ENCODE measurements at regions not wholly inside any gene's neighbourhood (a gene's known extent, or its start where the extent isn't known, plus 50 kb on each side); places are given as distances from the start of the nearest gene placed in this dataset.
"Not testable (repeated sequence)": the region's sequence is repeated elsewhere in the genome, so short reads cannot be mapped to it uniquely, and the experiment has no call there.

- DNase-seq: no peak
- H3K9me3 Mint-ChIP-seq: no peaks in the 10 kb centered on the region
- no peak overlapping the region for H3K27ac Mint-ChIP-seq
- ChIA-PET CTCF (no interaction called here), POLR2A (no interaction called here)
- no peaks in the 10 kb centered on the region for H3K36me3 Mint-ChIP-seq (ENCODE audit: low read depth)
- no peaks in the 10 kb centered on the region for H3K27me3 Mint-ChIP-seq
- no peak overlapping the region for H3K4me3 Mint-ChIP-seq
- no peaks in the 10 kb centered on the region for H3K4me1 Mint-ChIP-seq
These were observed 2286.3 kb upstream of the RAG2 start for GRCh38 chr11:38884145-38884865.

GRCh38 chr11:38867338-38867737 lies 2269.3 kb upstream of the RAG2 start:
- CTCF ChIA-PET: no interaction called here
- H3K9me3 Mint-ChIP-seq: peaks cover 25% of the 10 kb centered on the region
- no peak overlapping the region for H3K4me3 Mint-ChIP-seq

GRCh38 chr11:38865922-38866321 lies 2267.9 kb upstream of the RAG2 start:
- Mint-ChIP-seq H3K36me3 (ENCODE audit: low read depth) (no peaks in the 10 kb centered on the region), H3K27ac (no peak overlapping the region), H3K4me3 (no peak overlapping the region), H3K27me3 (no peaks in the 10 kb centered on the region), H3K4me1 (no peaks in the 10 kb centered on the region), H3K9me3 (peaks cover 26% of the 10 kb centered on the region)
- DNase-seq: no peak
- ChIA-PET POLR2A (no interaction called here), CTCF (no interaction called here)

More at GRCh38 chr11:38867338-38867737, 2269.3 kb upstream of the RAG2 start:
- DNase-seq: no peak
- Mint-ChIP-seq H3K27ac (no peak overlapping the region), H3K27me3 (no peaks in the 10 kb centered on the region), H3K36me3 (ENCODE audit: low read depth) (no peaks in the 10 kb centered on the region), H3K4me1 (no peaks in the 10 kb centered on the region)
- POLR2A ChIA-PET: no interaction called here

- H3K27ac Mint-ChIP-seq: no peak overlapping the region
- H3K9me3 Mint-ChIP-seq: peaks cover 18% of the 10 kb centered on the region
- DNase-seq: no peak
- POLR2A ChIA-PET: no interaction called here
- CTCF ChIA-PET: no interaction called here
- H3K27me3 Mint-ChIP-seq: no peaks in the 10 kb centered on the region
- no peak overlapping the region for H3K4me3 Mint-ChIP-seq
- no peaks in the 10 kb centered on the region for H3K4me1 Mint-ChIP-seq
- H3K36me3 Mint-ChIP-seq (ENCODE audit: low read depth): no peaks in the 10 kb centered on the region
These were observed 2245.0 kb upstream of the RAG2 start for GRCh38 chr11:38842991-38843390.

- Mint-ChIP-seq H3K36me3 (ENCODE audit: low read depth) (no peaks in the 10 kb centered on the region), H3K27me3 (no peaks in the 10 kb centered on the region), H3K27ac (no peak overlapping the region), H3K4me1 (no peaks in the 10 kb centered on the region), H3K9me3 (peaks cover 13% of the 10 kb centered on the region), H3K4me3 (no peak overlapping the region)
- CTCF ChIA-PET: no interaction called here
- POLR2A ChIA-PET: no interaction called here
- DNase-seq: no peak
These were observed 2241.0 kb upstream of the RAG2 start for GRCh38 chr11:38839071-38839470.

GRCh38 chr11:38835966-38836365 lies 2237.9 kb upstream of the RAG2 start:
- Mint-ChIP-seq H3K9me3 (peaks cover 4% of the 10 kb centered on the region), H3K4me3 (no peak overlapping the region), H3K36me3 (ENCODE audit: low read depth) (no peaks in the 10 kb centered on the region), H3K27me3 (no peaks in the 10 kb centered on the region), H3K4me1 (no peaks in the 10 kb centered on the region), H3K27ac (no peak overlapping the region)
- DNase-seq: no peak
- POLR2A ChIA-PET: no interaction called here
- CTCF ChIA-PET: no interaction called here

GRCh38 chr11:38824573-38824972 lies 2226.5 kb upstream of the RAG2 start:
- POLR2A ChIA-PET: no interaction called here
- H3K27me3 Mint-ChIP-seq: no peaks in the 10 kb centered on the region
- no peak overlapping the region for H3K27ac Mint-ChIP-seq
- CTCF ChIA-PET: interaction anchor here (0.6 kb wide), 1 partner anchor 1836 kb away, joined by 5 read pairs; no protein-coding TSS in a partner anchor
- no peak overlapping the region for H3K4me3 Mint-ChIP-seq
- no peaks in the 10 kb centered on the region for H3K36me3 Mint-ChIP-seq (ENCODE audit: low read depth)
- DNase-seq: no peak
- H3K4me1 Mint-ChIP-seq: no peaks in the 10 kb centered on the region
- peaks cover 17% of the 10 kb centered on the region for H3K9me3 Mint-ChIP-seq

- H3K4me3 Mint-ChIP-seq; H3K4me1 Mint-ChIP-seq; POLR2A ChIA-PET; H3K36me3 Mint-ChIP-seq (ENCODE audit: low read depth); H3K27me3 Mint-ChIP-seq; CTCF ChIA-PET; H3K27ac Mint-ChIP-seq; H3K9me3 Mint-ChIP-seq; DNase-seq: not testable (repeated sequence)
These were observed 2223.8 kb upstream of the RAG2 start for GRCh38 chr11:38821786-38822185.

GRCh38 chr11:38819981-38820380 lies 2221.9 kb upstream of the RAG2 start:
- DNase-seq: no peak
- no peaks in the 10 kb centered on the region for H3K27me3 Mint-ChIP-seq
- ChIA-PET POLR2A (no interaction called here), CTCF (no interaction called here)
- no peaks in the 10 kb centered on the region for H3K36me3 Mint-ChIP-seq (ENCODE audit: low read depth)
- no peak overlapping the region for H3K27ac Mint-ChIP-seq
- no peaks in the 10 kb centered on the region for H3K4me1 Mint-ChIP-seq
- H3K4me3 Mint-ChIP-seq: no peak overlapping the region
- H3K9me3 Mint-ChIP-seq: peaks cover 3% of the 10 kb centered on the region

GRCh38 chr11:38818720-38819119 lies 2220.7 kb upstream of the RAG2 start:
- H3K9me3 Mint-ChIP-seq: peaks cover 3% of the 10 kb centered on the region
- ChIA-PET POLR2A (no interaction called here), CTCF (no interaction called here)
- DNase-seq: no peak
- H3K36me3 Mint-ChIP-seq (ENCODE audit: low read depth): no peaks in the 10 kb centered on the region
- H3K27me3 Mint-ChIP-seq: no peaks in the 10 kb centered on the region
- no peak overlapping the region for H3K27ac Mint-ChIP-seq
- H3K4me1 Mint-ChIP-seq: no peaks in the 10 kb centered on the region
- no peak overlapping the region for H3K4me3 Mint-ChIP-seq

GRCh38 chr11:38814670-38815069 lies 2216.6 kb upstream of the RAG2 start:
- POLR2A ChIA-PET: no interaction called here
- no peak for DNase-seq
- H3K27ac Mint-ChIP-seq: no peak overlapping the region
- H3K27me3 Mint-ChIP-seq: no peaks in the 10 kb centered on the region
- H3K4me1 Mint-ChIP-seq: no peaks in the 10 kb centered on the region
- H3K4me3 Mint-ChIP-seq: no peak overlapping the region
- no peaks in the 10 kb centered on the region for H3K36me3 Mint-ChIP-seq (ENCODE audit: low read depth)
- peaks cover 11% of the 10 kb centered on the region for H3K9me3 Mint-ChIP-seq
- CTCF ChIA-PET: no interaction called here

GRCh38 chr11:38809521-38809920 lies 2211.5 kb upstream of the RAG2 start:
- Mint-ChIP-seq H3K27ac (no peak overlapping the region), H3K4me3 (no peak overlapping the region), H3K4me1 (no peaks in the 10 kb centered on the region), H3K9me3 (peaks cover 8% of the 10 kb centered on the region), H3K27me3 (no peaks in the 10 kb centered on the region), H3K36me3 (ENCODE audit: low read depth) (no peaks in the 10 kb centered on the region)
- ChIA-PET POLR2A (no interaction called here), CTCF (no interaction called here)
- no peak for DNase-seq

GRCh38 chr11:38796281-38796680 lies 2198.2 kb upstream of the RAG2 start:
- H3K9me3 Mint-ChIP-seq: no peaks in the 10 kb centered on the region

GRCh38 chr11:38795027-38795426 lies 2197.0 kb upstream of the RAG2 start:
- H3K36me3 Mint-ChIP-seq (ENCODE audit: low read depth): no peaks in the 10 kb centered on the region
- H3K4me1 Mint-ChIP-seq: no peaks in the 10 kb centered on the region
- no peak overlapping the region for H3K27ac Mint-ChIP-seq
- DNase-seq: no peak
- no peaks in the 10 kb centered on the region for H3K27me3 Mint-ChIP-seq
- ChIA-PET POLR2A (no interaction called here), CTCF (no interaction called here)
- no peak overlapping the region for H3K4me3 Mint-ChIP-seq
- H3K9me3 Mint-ChIP-seq: no peaks in the 10 kb centered on the region

More at GRCh38 chr11:38796281-38796680, 2198.2 kb upstream of the RAG2 start:
- Mint-ChIP-seq H3K27me3 (no peaks in the 10 kb centered on the region), H3K36me3 (ENCODE audit: low read depth) (no peaks in the 10 kb centered on the region), H3K4me1 (no peaks in the 10 kb centered on the region), H3K4me3 (no peak overlapping the region), H3K27ac (no peak overlapping the region)
- POLR2A ChIA-PET: no interaction called here
- CTCF ChIA-PET: no interaction called here
- DNase-seq: no peak
